ACHN (cell line): ENCODE measurements at regions not wholly inside any gene's neighbourhood (a gene's known extent, or its start where the extent isn't known, plus 50 kb on each side); places are given as distances from the start of the nearest gene placed in this dataset.

Experiments used
- DNase-seq: peaks from one replicate; pipeline ENCODE4 v3.0.0-alpha.2; 2015
- in situ Hi-C: cut with HindIII; loops from 2 replicates; pipeline ENCODE4 v1.10.0; 2017; ENCODE audit warnings: low sequenced_read_pairs, low pct_ligation_motif_present, low pct_unique_long_range_greater_than_20kb

DNA sequence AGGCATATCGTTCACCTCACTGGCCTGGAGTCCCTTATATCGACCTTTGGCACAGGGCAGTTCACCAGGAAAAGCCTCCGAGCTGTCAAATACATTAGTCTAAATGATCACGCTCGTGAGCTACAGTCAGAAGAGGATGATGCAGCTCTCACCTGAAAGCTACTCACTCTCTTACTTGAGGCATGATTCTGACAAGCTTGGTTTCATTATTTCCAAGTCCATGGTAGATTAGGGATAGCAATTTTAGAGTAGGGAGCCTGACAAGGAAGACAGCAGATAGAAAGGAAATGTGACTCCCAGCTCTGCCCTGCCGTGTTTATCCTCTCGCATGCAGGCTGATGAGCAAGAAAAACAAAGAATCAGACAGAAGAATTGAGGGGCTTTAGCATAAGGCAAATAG lies 98.0 kb upstream of the MAP1B start:
- in situ Hi-C loops: no loop called here
- DNase-seq: no peak

DNA sequence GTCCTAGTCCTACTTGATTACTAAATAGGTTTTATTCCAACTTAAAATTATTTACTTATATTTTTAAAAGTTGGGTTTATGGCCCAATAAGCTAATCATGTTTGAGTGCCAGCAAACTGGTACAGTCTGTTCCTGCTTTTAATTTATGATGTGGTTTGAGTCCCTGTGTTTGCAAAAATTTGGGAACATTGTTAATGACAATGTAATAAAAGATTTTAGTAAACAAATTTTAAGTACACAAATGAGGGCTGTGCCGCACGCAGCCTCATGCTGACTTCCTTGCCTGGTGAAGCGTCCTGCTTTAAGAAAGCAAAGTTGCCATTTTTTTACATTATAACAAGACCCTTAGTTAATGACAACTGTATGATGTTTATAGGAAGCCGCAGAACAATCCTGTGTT lies 96.8 kb upstream of the MAP1B start:
- in situ Hi-C loops: no loop called here
- DNase-seq: no peak

DNA sequence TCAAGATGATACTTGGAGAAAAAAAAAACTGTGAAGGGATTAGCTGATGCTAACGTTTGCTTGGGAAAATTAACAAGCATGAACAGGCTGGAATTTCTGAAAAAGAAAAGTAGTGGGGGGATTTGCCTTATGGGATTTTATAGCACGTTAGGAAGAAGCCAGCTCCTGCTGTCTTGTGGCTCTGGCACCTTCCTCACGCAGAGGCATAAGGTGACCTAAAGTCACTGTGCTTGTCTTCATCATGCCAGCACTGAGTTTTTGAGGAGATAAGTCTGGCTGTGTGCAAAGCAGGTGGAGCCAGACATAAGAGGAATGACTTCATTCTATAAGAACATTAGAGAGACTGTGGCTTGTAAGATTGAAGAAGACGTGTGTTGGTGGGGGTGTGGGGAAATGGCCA lies 94.4 kb upstream of the MAP1B start:
- in situ Hi-C loops: no loop called here
- no peak for DNase-seq

DNA sequence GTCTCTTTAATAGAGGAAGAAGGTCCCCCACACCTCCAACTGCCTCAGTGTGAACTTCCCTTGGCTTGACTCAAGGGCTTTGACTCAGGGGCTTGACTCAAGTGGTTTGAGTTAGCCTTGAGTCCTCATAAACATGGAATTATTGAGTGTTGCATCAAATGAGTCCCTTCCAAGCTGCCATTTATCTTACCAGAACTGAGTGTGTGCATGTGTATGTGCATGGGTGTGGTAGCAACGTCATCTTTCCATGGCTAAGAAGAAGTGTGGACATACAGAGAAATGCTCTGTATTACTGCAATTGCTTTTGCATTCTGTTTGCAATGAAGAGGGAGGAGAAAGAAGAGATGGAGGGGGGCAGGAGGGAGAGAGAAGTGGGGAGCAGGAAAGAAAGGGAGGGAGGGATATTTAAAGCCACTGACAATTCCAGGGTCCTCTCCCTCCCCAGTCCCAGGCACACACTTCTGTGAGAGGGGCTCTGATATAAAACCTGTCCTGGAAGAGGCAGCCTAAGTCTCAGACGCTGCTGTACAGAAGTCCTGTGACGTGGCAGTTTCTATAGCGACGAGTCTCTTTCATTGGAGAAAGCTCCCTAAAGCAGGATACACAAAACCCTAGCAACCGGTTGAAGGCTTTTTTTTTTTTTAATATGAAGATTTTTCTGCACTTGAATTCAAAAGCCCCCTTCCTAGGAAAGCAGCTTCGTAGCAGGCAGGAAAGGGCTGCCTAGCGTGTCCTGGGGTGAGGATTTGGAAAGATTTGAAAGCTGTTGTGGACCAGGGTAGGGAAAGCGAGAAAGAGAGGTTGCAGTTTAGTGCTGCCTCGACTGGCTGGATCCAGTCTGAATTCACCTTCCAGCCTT lies 93.3 kb upstream of the MAP1B start:
- DNase-seq: no peak
- in situ Hi-C loops: no loop called here

DNA sequence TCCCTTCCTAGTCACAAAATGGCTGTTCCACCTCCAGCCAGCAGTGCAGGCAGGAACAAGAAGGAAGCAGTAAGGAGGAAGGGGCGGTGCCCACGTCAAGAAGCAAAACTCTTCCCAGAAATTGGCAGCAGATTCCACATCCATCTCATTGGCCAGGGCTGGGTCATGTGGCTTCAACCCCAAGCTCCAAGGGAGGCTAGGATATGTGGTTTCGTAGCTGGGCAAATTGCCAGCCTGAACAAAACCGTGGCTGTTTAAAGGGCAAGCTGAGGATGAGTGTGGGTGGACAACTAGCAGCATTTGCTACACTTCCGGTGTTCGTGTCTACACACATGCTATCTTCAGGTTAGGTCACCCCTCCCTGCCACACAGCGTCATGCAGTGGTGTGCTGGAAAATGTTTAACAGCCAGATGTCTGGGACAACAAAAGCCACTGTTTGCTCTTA lies 92.1 kb upstream of the MAP1B start:
- DNase-seq: peak; percentile 24
- in situ Hi-C loops: no loop called here

DNA sequence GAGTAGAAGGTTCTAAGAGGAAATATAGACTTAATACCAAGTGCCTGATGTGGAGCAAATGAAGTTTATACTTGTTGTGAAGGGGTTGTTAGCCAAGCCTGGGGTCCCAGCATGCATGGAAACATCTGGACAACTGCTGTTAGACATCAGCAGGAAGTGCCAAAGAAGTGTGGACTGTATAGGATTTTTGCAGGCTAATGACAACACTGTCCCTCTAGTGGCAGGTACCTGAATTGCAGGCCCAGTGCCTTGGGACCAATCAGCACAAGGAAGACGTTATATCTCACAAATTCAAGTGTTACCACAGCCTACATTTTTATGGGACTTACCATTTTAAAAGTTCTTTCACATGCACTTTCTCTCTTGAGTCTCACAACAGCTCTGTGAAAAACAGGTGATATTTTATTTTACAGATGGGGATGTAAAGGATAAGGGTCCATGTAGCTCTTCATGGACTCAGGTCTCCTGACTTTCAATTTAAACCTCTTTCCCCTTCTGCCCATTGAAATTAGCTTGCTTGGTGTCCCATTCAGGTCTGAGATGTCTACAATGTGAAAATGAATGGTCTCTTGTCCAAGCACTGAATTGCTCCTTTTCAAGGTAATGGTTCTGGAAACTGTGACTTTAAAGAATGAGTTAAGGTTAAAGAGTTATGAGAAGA lies 89.0 kb upstream of the MAP1B start:
- in situ Hi-C loops: no loop called here

DNA sequence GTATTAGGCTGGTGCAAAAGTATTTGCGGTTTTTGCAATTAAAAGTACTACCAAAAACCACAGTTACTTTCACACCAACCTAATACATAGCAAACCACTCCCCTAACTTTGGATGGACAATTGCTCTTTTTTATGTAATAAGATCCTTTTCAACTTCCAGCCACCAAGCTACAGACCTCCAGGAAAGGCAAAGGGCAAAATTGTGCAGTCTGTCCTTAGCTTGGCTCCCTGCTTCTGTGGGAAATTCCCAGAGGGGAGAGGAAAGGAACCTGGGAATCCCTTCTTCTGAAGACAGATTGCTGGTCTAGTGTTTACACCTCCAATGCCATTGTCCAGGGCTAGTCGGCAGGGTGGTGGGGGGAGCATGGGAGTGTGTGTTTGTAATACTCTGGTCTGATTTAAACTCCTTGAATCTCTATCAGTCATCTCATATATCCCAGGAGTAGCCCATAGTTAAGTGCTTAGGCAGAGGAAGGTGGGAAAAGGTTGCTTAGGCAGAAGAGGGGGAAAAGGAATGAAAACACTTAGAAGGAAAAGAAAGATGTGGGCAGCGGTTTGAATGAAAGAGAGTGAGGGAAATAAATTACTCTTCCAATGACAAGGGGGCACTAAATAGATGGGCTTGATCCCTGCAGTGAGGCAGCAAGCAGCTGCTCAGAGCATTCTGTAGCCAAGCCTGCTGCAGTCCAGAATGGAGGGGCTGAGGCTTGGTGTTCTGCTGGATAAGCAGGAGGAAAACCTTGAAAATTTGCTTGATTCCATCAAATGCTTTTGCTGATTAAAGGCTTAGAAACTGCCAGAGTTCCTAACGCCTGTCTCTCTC lies 86.9 kb upstream of the MAP1B start:
- in situ Hi-C loops: no loop called here
- DNase-seq: no peak

More for the DNA sequence above, 89.0 kb upstream of the MAP1B start:
- DNase-seq: peak; percentile 50

DNA sequence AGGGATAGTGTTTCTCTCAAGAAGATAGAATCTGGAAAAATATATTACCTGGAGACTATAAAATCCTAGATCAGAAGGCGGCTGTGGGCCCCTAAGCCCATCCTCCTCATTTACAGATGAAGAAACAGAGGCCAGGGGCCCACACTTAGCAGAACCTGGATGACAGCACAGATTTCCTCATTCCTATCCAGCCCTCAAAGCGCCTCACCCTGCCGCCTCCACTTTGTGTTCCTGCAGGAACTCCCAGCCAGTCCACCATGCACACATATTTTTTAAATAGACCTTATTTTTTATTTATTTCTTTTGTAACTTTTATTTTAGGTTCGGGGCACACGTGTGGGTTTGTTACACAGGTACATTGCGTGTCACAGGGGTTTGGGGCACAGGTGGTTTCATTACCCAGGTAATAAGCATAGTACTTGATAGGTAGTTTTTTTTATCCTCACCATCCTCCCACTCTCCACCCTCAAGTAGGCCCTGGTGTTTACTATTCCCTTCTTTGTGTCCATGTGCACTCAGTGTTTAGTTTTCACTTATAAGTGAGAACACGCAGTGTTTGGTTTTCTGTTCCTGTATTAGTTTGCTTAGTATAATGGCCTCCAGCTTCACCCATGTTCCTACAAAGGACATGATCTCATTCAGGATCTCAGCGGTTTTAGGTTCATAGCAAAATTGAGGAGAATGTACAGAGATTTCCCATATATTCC lies 85.5 kb upstream of the MAP1B start:
- in situ Hi-C loops: no loop called here
- no peak for DNase-seq

DNA sequence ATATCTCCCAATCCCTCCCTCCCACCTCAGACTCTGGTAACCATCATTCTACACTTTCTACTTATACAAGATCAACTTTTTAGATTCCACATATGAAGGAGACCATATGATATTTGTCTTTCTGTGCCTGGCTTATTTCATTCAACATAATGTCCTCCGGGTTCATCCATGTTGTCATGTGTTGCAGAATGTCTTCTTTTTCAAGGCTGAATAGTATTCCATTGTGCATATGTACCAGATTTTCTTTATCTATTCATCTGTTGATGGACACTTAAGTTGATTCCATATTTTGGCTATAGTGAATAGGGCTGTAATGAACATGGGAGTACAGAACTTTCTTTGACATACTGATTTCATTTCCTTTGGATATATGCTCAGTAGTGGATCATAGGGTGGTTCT lies 78.9 kb upstream of the MAP1B start:
- in situ Hi-C loops: no loop called here
- no peak for DNase-seq

DNA sequence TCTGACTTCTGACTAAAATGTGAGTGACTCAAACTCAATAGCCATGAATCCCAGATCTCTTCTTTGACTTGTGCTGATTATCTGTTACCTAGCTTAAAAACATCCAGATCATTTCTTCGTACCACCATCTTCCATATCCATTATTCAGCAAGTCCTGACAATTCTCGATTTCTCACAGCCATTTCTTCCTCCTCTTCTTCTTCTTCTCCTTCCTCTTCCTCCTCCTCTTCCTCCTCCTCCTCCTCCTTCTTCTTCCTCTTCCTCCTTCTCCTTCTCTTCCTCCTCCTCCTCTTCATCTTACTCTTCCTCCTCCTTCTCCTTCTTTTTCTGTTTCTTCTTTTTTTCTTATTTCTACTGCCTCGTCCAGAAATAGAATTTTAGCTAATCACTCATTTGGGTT lies 77.0 kb upstream of the MAP1B start:
- no peak for DNase-seq
- in situ Hi-C loops: no loop called here

DNA sequence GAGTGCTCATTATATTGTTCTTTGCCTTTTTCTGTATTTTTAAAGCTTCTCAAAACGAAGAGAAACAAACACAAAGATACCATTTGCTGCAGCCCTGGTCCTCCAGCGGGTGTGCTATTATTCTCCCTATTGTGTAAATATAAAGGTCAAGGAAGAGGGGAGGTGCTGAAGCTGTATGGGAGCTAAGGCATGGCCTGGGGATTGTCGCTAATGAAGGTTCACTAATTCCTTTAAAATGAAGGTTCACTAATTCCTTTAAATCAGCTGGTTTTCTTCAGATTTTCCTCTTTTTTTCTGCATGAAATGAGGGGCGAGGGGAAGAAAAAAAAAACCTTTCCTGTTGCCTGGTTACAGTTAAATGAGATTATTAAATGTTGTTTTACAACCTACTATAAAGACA lies 74.5 kb upstream of the MAP1B start:
- in situ Hi-C loops: no loop called here
- no peak for DNase-seq

DNA sequence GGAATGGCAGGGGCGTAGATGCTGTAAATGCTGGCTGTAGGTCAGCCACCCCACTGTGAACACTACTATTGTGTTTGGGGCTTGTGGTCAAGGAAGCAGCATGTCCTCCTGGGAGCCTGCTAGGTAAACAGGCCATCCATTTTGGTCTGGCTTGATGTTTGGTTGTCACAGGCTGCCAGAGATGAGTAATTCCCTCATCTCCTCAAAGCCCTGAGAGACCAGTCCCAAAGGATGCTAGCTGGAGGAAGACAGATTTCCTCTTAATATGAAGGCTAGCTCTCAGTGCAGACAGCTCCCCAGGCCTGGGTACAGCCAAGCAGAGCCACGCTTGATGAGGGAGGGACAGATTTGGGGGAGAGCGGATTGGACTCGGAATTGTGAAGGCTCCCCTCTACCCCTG lies 72.5 kb upstream of the MAP1B start:
- DNase-seq: no peak
- in situ Hi-C loops: no loop called here

DNA sequence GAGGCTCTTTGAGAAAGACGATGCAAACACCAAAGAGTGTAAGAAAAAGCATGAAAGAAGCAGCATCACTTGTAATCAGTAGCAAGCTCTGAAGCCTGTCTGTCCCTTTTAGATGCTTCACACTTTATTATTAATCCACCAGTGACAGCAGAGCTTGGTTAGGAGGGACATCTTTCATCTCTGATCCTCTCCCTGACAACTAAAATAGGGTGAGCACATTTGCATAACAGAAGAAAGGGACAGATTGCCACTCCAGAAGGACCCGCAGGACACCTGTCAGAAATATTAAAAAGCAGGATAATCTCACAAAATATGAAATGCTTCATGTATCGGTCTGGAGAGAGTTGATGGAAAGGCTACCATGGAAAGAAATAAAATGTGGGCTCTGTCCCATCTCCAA lies 71.4 kb upstream of the MAP1B start:
- in situ Hi-C loops: no loop called here
- no peak for DNase-seq

DNA sequence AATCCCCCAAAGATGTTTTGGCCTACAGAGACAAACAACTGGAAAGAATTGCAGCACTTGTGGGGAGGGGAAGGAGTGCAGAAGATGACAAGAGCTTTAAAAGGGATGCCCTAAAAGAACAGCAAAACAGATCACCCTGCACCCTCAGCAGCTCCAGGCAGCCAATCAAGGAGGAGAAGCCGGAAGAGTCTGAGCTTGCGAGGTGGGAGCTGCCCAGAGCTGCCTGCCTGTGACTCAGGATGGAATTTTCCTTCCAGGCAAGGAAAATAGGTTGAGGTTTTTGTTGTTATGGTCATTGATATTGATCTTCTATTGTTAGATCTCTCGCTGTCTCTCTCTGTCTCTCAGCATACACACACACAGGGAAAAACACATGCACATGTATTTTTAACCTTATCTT lies 70.3 kb upstream of the MAP1B start:
- DNase-seq: no peak
- in situ Hi-C loops: no loop called here

DNA sequence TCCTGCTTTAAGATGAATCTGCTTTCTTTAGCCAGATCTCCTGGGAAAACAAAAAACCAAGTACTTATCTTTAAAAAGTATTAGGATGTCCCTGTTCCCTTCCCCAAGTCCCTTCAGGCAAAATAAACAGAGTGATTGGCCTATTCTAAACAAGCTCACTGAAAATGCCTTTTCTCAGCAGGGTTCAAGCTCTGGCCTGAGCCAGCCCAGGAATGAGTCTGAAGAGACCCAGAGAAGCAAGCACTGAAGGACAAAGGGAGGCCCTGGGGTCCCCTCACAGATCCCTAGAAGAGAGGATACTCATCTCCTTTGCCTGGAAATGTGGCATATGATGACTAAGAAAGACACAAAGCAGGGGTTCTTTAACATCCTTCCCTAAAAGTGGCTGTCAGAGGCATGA lies 66.8 kb upstream of the MAP1B start:
- DNase-seq: no peak
- in situ Hi-C loops: no loop called here

DNA sequence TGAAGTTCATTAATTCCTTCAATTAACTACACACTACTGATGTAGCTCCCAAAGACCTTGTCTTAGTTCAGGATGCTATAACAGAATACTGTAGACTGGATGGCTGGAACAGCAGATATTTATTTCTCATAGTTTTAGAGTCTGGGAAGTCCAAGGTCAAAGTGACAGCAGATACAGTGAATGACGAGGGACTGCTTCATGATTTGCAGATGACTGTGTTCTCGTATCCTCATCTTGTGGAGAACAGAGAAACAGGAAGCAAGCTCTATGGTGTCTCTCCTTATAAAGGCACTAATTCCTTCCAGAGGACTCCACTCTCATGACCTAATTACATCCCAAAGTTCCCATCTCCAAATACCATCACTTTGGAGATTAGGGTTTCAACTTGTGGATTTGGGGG lies 65.6 kb upstream of the MAP1B start:
- DNase-seq: no peak
- in situ Hi-C loops: no loop called here

DNA sequence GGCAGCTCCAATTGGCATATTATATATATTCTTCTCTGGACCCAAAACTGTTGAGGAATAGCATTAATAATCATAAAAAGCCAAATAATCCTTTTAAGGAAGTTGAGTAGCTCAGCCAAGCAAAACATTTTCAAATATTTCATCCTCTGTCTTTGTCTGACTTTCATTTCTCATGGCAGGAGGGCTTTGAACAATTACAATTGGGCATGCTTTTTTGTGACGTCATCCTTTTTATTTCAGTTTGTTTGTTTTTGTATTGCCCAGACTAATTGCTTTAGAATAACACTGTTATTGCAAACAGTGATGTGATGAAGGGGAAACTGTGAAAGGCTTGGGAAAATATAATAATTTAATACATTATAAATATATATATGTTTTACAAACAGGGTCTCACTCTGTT lies 65.2 kb upstream of the MAP1B start:
- in situ Hi-C loops: no loop called here

DNA sequence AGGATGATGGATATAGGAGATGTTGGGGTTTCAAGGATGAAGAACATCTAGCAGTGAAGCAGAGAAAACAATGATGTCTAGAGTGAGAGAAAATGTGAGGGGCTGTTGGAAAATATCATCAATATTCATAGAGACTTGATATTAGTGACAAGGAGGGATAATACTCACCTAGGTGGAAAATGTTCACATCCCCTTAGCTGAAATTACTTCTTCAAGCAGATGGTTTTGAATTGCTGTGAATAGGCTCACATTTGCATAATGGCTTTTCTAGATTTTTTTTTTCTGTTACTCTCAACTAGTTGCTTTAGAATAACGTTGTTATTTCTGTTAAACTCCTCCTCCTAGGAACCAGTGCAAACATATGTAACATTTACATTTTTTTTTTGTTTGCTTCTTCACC lies 61.6 kb upstream of the MAP1B start:
- in situ Hi-C loops: no loop called here
- no peak for DNase-seq

More for the DNA sequence above, 65.2 kb upstream of the MAP1B start:
- DNase-seq: no peak

DNA sequence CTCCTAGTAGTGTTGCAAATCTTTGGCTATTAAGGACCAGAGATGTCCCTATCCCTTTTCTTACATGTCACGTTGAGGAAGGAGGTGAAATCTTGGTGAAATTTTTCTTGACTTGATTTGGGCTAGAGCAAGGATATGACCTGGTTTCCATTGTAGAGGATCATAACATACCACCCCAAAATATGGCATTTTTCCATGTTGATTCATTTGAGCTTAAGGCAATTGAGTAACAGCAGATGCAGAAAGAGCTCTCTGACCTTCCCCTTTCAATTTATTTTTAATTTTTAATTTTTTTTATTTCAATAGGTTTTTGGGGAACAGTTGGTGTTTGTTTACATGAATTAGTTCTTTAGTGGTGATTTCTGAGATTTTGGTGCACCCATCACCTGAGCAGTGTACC lies 61.2 kb upstream of the MAP1B start:
- no peak for DNase-seq
- in situ Hi-C loops: no loop called here
